IPS-NIHi7 (cell line): ENCODE measurements at regions not wholly inside any gene's neighbourhood (a gene's known extent, or its start where the extent isn't known, plus 50 kb on each side); places are given as distances from the start of the nearest gene placed in this dataset.
"Not testable (repeated sequence)": the region's sequence is repeated elsewhere in the genome, so short reads cannot be mapped to it uniquely, and the experiment has no call there.

ENCODE experiments used
- DNase-seq: peaks from one replicate; pipeline ENCODE4 v3.0.0; 2012; ENCODE audit warnings: mixed read lengths; ENCODE audit errors: extremely low spot score

- DNase-seq, result no peak
Measured at GRCh38 chr7:50251765-50252164, 52.8 kb upstream of the IKZF1 start.

- DNase-seq, result no peak
Measured at GRCh38 chr7:50246551-50246950, 58.0 kb upstream of the IKZF1 start.

GRCh38 chr7:50242111-50242510 is 62.4 kb upstream of the IKZF1 start:
- DNase-seq, result not testable (repeated sequence)

GRCh38 chr7:50240699-50241098 is 63.8 kb upstream of the IKZF1 start:
- not testable (repeated sequence) for DNase-seq

GRCh38 chr7:50229964-50230363 is 74.6 kb upstream of the IKZF1 start:
- DNase-seq, result no peak

- DNase-seq, result peak; percentile 5
Measured at GRCh38 chr7:50228148-50228547, 76.4 kb upstream of the IKZF1 start.

GRCh38 chr7:50227726-50228125 is 76.8 kb upstream of the IKZF1 start:
- DNase-seq, result no peak

- peak; percentile 5 for DNase-seq
Measured at GRCh38 chr7:50226669-50227068, 77.8 kb upstream of the IKZF1 start.

- DNase-seq, result no peak
Measured at GRCh38 chr7:50226145-50226544, 78.4 kb upstream of the IKZF1 start.

GRCh38 chr7:50221433-50221832 is 83.1 kb upstream of the IKZF1 start:
- no peak for DNase-seq

- DNase-seq, result no peak
Measured at GRCh38 chr7:50221028-50221427, 83.5 kb upstream of the IKZF1 start.

GRCh38 chr7:50220273-50220672 is 84.2 kb upstream of the IKZF1 start:
- no peak for DNase-seq

GRCh38 chr7:50217821-50218281 is 86.7 kb upstream of the IKZF1 start:
- DNase-seq, result no peak

- DNase-seq, result no peak
Measured at GRCh38 chr7:50217401-50217800, 87.1 kb upstream of the IKZF1 start.

GRCh38 chr7:50216626-50217025 is 87.9 kb upstream of the IKZF1 start:
- DNase-seq, result no peak

GRCh38 chr7:50214771-50215170 is 89.7 kb upstream of the IKZF1 start:
- DNase-seq, result no peak

- no peak for DNase-seq
Measured at GRCh38 chr7:50214126-50214670, 90.3 kb upstream of the IKZF1 start.

- no peak for DNase-seq
Measured at GRCh38 chr7:50213622-50214017, 90.9 kb upstream of the IKZF1 start.

GRCh38 chr7:50212666-50213621 is 91.6 kb upstream of the IKZF1 start:
- DNase-seq, result no peak

GRCh38 chr7:50212016-50212325 is 92.5 kb upstream of the IKZF1 start:
- no peak for DNase-seq

GRCh38 chr7:50211130-50212015 is 93.1 kb upstream of the IKZF1 start:
- no peak for DNase-seq

- no peak for DNase-seq
Measured at GRCh38 chr7:50210706-50211115, 93.8 kb upstream of the IKZF1 start.
